Suprapubic skin (tissue), 4 donors: ENCODE measurements at regions not wholly inside any gene's neighbourhood (a gene's known extent, or its start where the extent isn't known, plus 50 kb on each side); places are given as distances from the start of the nearest gene placed in this dataset.

ENCODE experiments used
- EP300 ChIP-seq: sonication (generic); formaldehyde crosslinking; IDR thresholded peaks from one replicate; pipeline ENCODE4 v1.6.1; 2017; ENCODE audit warnings: antibody characterized with exemption
- POLR2A ChIP-seq, 2 donors: fragments of 450-650 bp; IDR thresholded peaks; one replicate each; pipeline ENCODE4 v1.6.1; 2017; ENCODE audit warnings: antibody characterized with exemption in 2 of 2, mild to moderate bottlenecking in 2 of 2, moderate library complexity in 2 of 2
- POLR2AphosphoS5 ChIP-seq, 3 donors: sonication (generic); formaldehyde crosslinking; IDR thresholded peaks; one replicate each; pipeline ENCODE4 v1.6.1; 2017; ENCODE audit warnings: antibody characterized with exemption in 3 of 3
- TF ChIP-seq, protein P1 (sequence below), 2 donors: fragments of 200-600 bp in 1 of 2; fragments of 450-650 bp in 1 of 2; sonication (generic) in 1 of 2; IDR thresholded peaks; one replicate each; pipeline ENCODE4 v1.5.1; 2016 to 2019; ENCODE audit warnings: antibody characterized with exemption in 2 of 2, mild to moderate bottlenecking in 1 of 2, moderate library complexity in 1 of 2

DNA sequence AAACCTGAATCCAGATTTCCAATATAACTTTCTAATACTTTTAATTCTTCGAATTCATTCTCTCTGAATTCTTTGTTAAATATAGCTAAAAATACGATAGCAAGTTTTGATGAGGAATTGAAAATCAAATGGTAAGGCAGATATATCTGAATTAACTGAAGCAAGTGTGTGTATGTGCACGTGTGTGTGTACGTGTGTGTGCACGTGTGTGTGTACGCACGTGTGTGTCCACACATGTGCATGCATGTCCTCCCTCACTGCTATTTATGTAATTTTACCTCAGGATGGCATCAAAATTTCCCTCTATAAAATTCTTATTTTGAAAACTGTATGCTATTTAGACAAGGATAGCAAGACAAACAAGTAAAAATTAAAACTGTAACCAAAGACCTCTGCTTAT is 961.3 kb upstream of the CNTN5 start:
- TF ChIP-seq, protein P1, sequence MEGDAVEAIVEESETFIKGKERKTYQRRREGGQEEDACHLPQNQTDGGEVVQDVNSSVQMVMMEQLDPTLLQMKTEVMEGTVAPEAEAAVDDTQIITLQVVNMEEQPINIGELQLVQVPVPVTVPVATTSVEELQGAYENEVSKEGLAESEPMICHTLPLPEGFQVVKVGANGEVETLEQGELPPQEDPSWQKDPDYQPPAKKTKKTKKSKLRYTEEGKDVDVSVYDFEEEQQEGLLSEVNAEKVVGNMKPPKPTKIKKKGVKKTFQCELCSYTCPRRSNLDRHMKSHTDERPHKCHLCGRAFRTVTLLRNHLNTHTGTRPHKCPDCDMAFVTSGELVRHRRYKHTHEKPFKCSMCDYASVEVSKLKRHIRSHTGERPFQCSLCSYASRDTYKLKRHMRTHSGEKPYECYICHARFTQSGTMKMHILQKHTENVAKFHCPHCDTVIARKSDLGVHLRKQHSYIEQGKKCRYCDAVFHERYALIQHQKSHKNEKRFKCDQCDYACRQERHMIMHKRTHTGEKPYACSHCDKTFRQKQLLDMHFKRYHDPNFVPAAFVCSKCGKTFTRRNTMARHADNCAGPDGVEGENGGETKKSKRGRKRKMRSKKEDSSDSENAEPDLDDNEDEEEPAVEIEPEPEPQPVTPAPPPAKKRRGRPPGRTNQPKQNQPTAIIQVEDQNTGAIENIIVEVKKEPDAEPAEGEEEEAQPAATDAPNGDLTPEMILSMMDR (IDR thresholded peaks at IDR 0.05): no peak
- TF ChIP-seq POLR2A (IDR thresholded peaks at IDR 0.05) (no peak), POLR2AphosphoS5 (IDR thresholded peaks at IDR 0.05) (no peak), EP300 (no peak)
